ENCODE measurements at regions not wholly inside any gene's neighbourhood (a gene's known extent, or its start where the extent isn't known, plus 50 kb on each side); places are given as distances from the start of the nearest gene placed in this dataset.
A peak's percentile ranks its signal among the peaks of the same experiment; 100 is the strongest.

- no peak for DNase-seq
These were observed 59.5 kb downstream of the PTGS2 start for GRCh38 chr1:186620566-186621350.

- DNase-seq: peak; percentile 10
These were observed 61.6 kb downstream of the PTGS2 start for GRCh38 chr1:186618401-186619170.

- DNase-seq: no peak
These were observed 62.3 kb downstream of the PTGS2 start for GRCh38 chr1:186617926-186618325.

- no peak for DNase-seq
These were observed 63.7 kb downstream of the PTGS2 start for GRCh38 chr1:186616511-186616910.

GRCh38 chr1:186615332-186615731 is 64.9 kb downstream of the PTGS2 start:
- DNase-seq: no peak

- no peak for DNase-seq
These were observed 69.1 kb downstream of the PTGS2 start for GRCh38 chr1:186611156-186611555.

- no peak for DNase-seq
These were observed 71.0 kb downstream of the PTGS2 start for GRCh38 chr1:186609183-186609582.

- DNase-seq: no peak
These were observed 74.4 kb downstream of the PTGS2 start for GRCh38 chr1:186605762-186606350.

- DNase-seq: no peak
These were observed 84.3 kb downstream of the PTGS2 start for GRCh38 chr1:186595969-186596368.

- no peak for DNase-seq
These were observed 101.8 kb downstream of the PTGS2 start for GRCh38 chr1:186578325-186579016.

- DNase-seq: no peak
These were observed 102.6 kb downstream of the PTGS2 start for GRCh38 chr1:186577633-186578032.

- no peak for DNase-seq
These were observed 103.0 kb downstream of the PTGS2 start for GRCh38 chr1:186577216-186577615.

GRCh38 chr1:186575348-186575747 is 104.9 kb downstream of the PTGS2 start:
- no peak for DNase-seq

GRCh38 chr1:186574926-186575325 is 105.3 kb downstream of the PTGS2 start:
- no peak for DNase-seq

- DNase-seq: no peak
These were observed 107.7 kb downstream of the PTGS2 start for GRCh38 chr1:186572509-186572908.

GRCh38 chr1:186571771-186572170 is 108.5 kb downstream of the PTGS2 start:
- no peak for DNase-seq

- DNase-seq: no peak
These were observed 108.9 kb upstream of the PDC start for GRCh38 chr1:186569856-186570255.

- DNase-seq: no peak
These were observed 107.3 kb upstream of the PDC start for GRCh38 chr1:186568221-186568620.

- DNase-seq: no peak
These were observed 105.4 kb upstream of the PDC start for GRCh38 chr1:186566140-186566855.

- DNase-seq: no peak
These were observed 103.7 kb upstream of the PDC start for GRCh38 chr1:186564582-186564981.

GRCh38 chr1:186559601-186560116 is 98.7 kb upstream of the PDC start:
- DNase-seq: no peak

- DNase-seq: no peak
These were observed 96.3 kb upstream of the PDC start for GRCh38 chr1:186557147-186557777.
